GM12878 (cell line): ENCODE measurements at regions not wholly inside any gene's neighbourhood (a gene's known extent, or its start where the extent isn't known, plus 50 kb on each side); places are given as distances from the start of the nearest gene placed in this dataset.

Source experiments
- ATAC-seq: fragments of 200-7000 bp; cut with Tn5 transposase; 3 replicates; pipeline ENCODE4 v1.9.1; 2020; ENCODE audit warnings: mild to moderate bottlenecking, moderate library complexity
- BruUV-seq: library from RNA; stranded (reverse); fragments of 400-500 nt; replicated peaks from 2 replicates; lab custom pipeline; 2021; lab: Mats Ljungman, UMichigan
- CTCF ChIA-PET: fragments of 300-600 bp; sonication (Branson Sonifier 250); formaldehyde crosslinking; extraction: SDS; loops from one replicate; lab custom pipeline; 2021; ENCODE audit warnings: inconsistent platforms; lab: Yijun Ruan, JAX
- POLR2A ChIA-PET: fragments of 350-600 bp; formaldehyde crosslinking; extraction: SDS; loops from one replicate; lab custom pipeline; 2021; ENCODE audit warnings: inconsistent platforms; lab: Charles Lee
- RAD21 ChIA-PET: fragments of 300-600 bp; sonication (Branson Sonifier 250); formaldehyde crosslinking; loops from one replicate; lab custom pipeline; 2023; ENCODE audit warnings: antibody characterized with exemption; ENCODE audit not compliant: unreplicated experiment; lab: Charles Lee
- SMC1A ChIA-PET: fragments of 300-600 bp; sonication (Branson Sonifier 250); formaldehyde crosslinking; loops from one replicate; lab custom pipeline; 2023; ENCODE audit not compliant: unreplicated experiment, uncharacterized antibody; lab: Charles Lee
- DNase-seq: peaks from one replicate; pipeline ENCODE4 v3.0.0-alpha.2; 2011; ENCODE audit warnings: low read depth, low spot score
- FAIRE-seq: peaks from 3 replicates; lab custom pipeline; 2011; peaks lifted over from hg19 to GRCh38; lab: Jason Lieb, UNC
- H2AFZ ChIP-seq: 2 replicates; pipeline ENCODE4 v1.6.0; 2011; ENCODE audit warnings: low read depth, low read length, control low read depth; ENCODE audit not compliant: control insufficient read depth
- H3K27ac ChIP-seq: 2 replicates; pipeline ENCODE4 v1.5.1; 2011; ENCODE audit warnings: control low read depth; ENCODE audit not compliant: control insufficient read depth, insufficient read depth
- H3K27me3 ChIP-seq, 2 experiments: replicated peaks in 1 of 2; 2 replicates each; pipeline versions ENCODE4 v1.6.0 to v1.6.1; 2011; ENCODE audit warnings: low read length in 1 of 2; ENCODE audit not compliant: control insufficient read depth in 2 of 2, insufficient read depth in 2 of 2
- H3K36me3 ChIP-seq, 2 experiments: 2 replicates each; pipeline ENCODE4 v1.5.1; 2011; ENCODE audit warnings: low read length in 1 of 2; ENCODE audit not compliant: control insufficient read depth in 2 of 2, insufficient read depth in 2 of 2
- H3K4me1 ChIP-seq: 2 replicates; pipeline ENCODE4 v1.6.1; 2011; ENCODE audit warnings: mild to moderate bottlenecking, low read length, moderate library complexity, mixed read lengths; ENCODE audit not compliant: control insufficient read depth, insufficient read depth
- H3K4me2 ChIP-seq: 2 replicates; pipeline ENCODE4 v1.6.0; 2011; ENCODE audit warnings: control low read depth; ENCODE audit not compliant: control insufficient read depth, insufficient read depth
- H3K4me3 ChIP-seq: fragments of 200-600 bp; sonication (generic); 2 replicates; pipeline ENCODE4 v1.5.1; 2016
- H3K79me2 ChIP-seq: 2 replicates; pipeline ENCODE4 v1.6.0; 2011; ENCODE audit warnings: low read length; ENCODE audit not compliant: control insufficient read depth, insufficient read depth
- H3K9ac ChIP-seq: 2 replicates; pipeline ENCODE4 v1.8.0; 2011; ENCODE audit warnings: low read length, control low read depth, mixed read lengths; ENCODE audit not compliant: control insufficient read depth, insufficient read depth
- H3K9me3 ChIP-seq: replicated peaks from 3 replicates; pipeline ENCODE4 v1.5.1; 2011; ENCODE audit warnings: mild to moderate bottlenecking, low read length; ENCODE audit not compliant: control insufficient read depth, insufficient read depth
- H4K20me1 ChIP-seq: 2 replicates; pipeline ENCODE4 v1.6.0; 2011; ENCODE audit not compliant: control insufficient read depth, insufficient read depth
- BCL3 ChIP-seq: IDR thresholded peaks from 2 replicates; pipeline ENCODE4 v1.6.1; 2011; ENCODE audit warnings: borderline replicate concordance, low read depth, mild to moderate bottlenecking, moderate library complexity, low read length; ENCODE audit not compliant: insufficient read depth, poor library complexity, severe bottlenecking
- IKZF1 ChIP-seq: fragments of 450-650 bp; conservative IDR thresholded peaks from 2 replicates; pipeline ENCODE4 v1.6.1; 2017; ENCODE audit warnings: antibody characterized with exemption, mild to moderate bottlenecking
- JUND ChIP-seq: IDR thresholded peaks from 2 replicates; pipeline ENCODE4 v1.6.1; 2012; ENCODE audit warnings: low read depth, mild to moderate bottlenecking, low read length, improper control_type of control experiment, moderate library complexity
- KLF5 ChIP-seq: fragments of 450-650 bp; IDR thresholded peaks from 2 replicates; pipeline ENCODE4 v1.6.1; 2014; ENCODE audit warnings: mild to moderate bottlenecking; ENCODE audit not compliant: partially characterized antibody
- MEF2A ChIP-seq: IDR thresholded peaks from 2 replicates; pipeline ENCODE4 v1.6.1; 2011; ENCODE audit warnings: low read depth, mild to moderate bottlenecking, low read length, moderate library complexity; ENCODE audit not compliant: insufficient read depth
- STAT1 ChIP-seq: fragments of 450-650 bp; conservative IDR thresholded peaks from 2 replicates; pipeline ENCODE4 v1.6.1; 2014; ENCODE audit warnings: antibody characterized with exemption, mild to moderate bottlenecking
- STAT3 ChIP-seq: IDR thresholded peaks from 2 replicates; pipeline ENCODE4 v1.6.1; 2011; ENCODE audit warnings: low read depth, low read length, improper control_type of control experiment
- ZNF622 ChIP-seq: fragments of 450-650 bp; IDR thresholded peaks from 2 replicates; pipeline ENCODE4 v1.6.1; 2017; ENCODE audit warnings: mild to moderate bottlenecking, inconsistent platforms
- WGBS: methylation state at CpG from one replicate; pipeline ENCODE4 v1.1.6; 2016; ENCODE audit warnings: low lambda C conversion rate; ENCODE audit not compliant: insufficient replicate concordance, insufficient coverage; ENCODE audit errors: missing lambda C conversion rate; 5-methylcytosine and 5-hydroxymethylcytosine counted together
- in situ Hi-C: fragments of 300-500 bp; cut with MboI; formaldehyde crosslinking; loops from 9 replicates; pipeline ENCODE4 v1.14.3; 2018; ENCODE audit warnings: mixed read lengths
- intact Hi-C: fragments of 100-400 bp; cut with micrococcal nuclease; formaldehyde crosslinking; loops from one replicate; pipeline ENCODE4 v1.14.2; 2022; ENCODE audit not compliant: unreplicated experiment
- TF ChIP-seq, protein P1 (sequence below): fragments of 450-650 bp; formaldehyde crosslinking; IDR thresholded peaks from 2 replicates; pipeline ENCODE4 v1.5.0; 2022; ENCODE audit warnings: mild to moderate bottlenecking, missing genetic modification characterization

DNA sequence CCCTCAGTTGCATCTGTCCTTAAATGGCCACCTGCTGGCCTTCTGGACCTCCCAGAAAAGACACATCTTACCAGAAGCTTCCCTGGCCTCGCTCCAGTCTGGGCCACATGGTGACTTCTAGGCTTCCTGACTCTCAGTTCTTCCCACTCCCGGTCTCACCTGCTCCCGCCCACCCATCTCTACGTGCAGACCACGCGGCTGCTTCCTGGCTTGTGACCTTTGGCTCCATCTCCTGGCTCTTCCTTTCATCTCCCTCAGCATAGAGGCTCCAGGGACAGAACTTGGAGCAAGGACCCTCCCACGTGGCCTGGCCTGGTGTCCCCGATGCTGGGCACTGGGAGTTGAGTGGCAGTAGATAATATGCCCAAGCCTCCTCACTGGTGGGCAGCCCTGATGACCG is 124.9 kb upstream of the IRF2BP2 start:
- peaks cover 30% of the 10 kb centered on the region for H3K4me1 ChIP-seq
- H2AFZ ChIP-seq: no peak overlapping the region
- no peak overlapping the region for H3K27ac ChIP-seq
- H3K9me3 ChIP-seq: no peaks in the 10 kb centered on the region
- no peaks in the 10 kb centered on the region for H3K27me3 ChIP-seq
- no peak overlapping the region for H3K4me3 ChIP-seq
- POLR2A ChIA-PET: interaction anchor here (1.1 to 1.3 kb wide), 2 partner anchors 10 to 32 kb away, joined by 3 read pairs; no protein-coding TSS in a partner anchor
- SMC1A ChIA-PET: interaction anchor here (1.1 to 1.5 kb wide), 5 partner anchors 10 to 239 kb away, joined by 3 to 7 read pairs (median 4); no protein-coding TSS in a partner anchor
- no peaks in the 10 kb centered on the region for H4K20me1 ChIP-seq
- DNase-seq: no peak
- in situ Hi-C loops (loop anchor here (5.0 to 25.0 kb wide), 3 partner anchors 102 to 350 kb away; no protein-coding TSS in a partner anchor), intact Hi-C loops (loop anchor here (5.0 kb wide), 1 partner anchor 142 kb away; no protein-coding TSS in a partner anchor)
- 94% methylated on average over 9 of the region's 9 CpGs for WGBS
- CTCF ChIA-PET: interaction anchor here (1.4 kb wide), 1 partner anchor 349 kb away, joined by 3 read pairs; no protein-coding TSS in a partner anchor
- no peak for TF ChIP-seq STAT1
- no peak overlapping the region for H3K4me2 ChIP-seq
- BruUV-seq: no TSS peak
- no peaks in the 10 kb centered on the region for H3K36me3 ChIP-seq
- no peak overlapping the region for H3K9ac ChIP-seq
- no peak for FAIRE-seq
- RAD21 ChIA-PET: interaction anchor here (1.1 to 1.4 kb wide), 2 partner anchors 37 to 124 kb away, joined by 4 read pairs; no protein-coding TSS in a partner anchor
- no peaks in the 10 kb centered on the region for H3K79me2 ChIP-seq
- no peak for ATAC-seq

DNA sequence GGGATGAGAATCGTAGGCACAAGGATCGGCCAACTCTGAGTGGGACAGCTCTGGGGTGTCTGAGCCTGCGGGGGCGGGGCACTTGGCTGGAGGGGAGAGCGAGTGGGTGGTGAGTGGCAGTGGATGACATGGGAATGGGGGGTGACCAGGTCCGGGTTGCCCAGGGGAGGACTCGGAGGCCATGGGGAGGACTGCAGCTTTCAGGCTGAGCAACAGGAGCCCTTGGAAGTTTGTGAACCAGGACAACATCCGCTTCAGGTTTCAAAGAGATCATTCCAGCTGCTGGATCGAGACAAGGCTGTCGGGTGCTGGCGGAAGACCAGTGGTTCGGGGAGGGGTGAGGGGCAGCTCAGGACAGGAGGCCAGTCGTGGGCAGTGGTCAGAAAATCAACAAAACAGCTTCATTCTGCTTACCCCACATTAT is 124.4 kb upstream of the IRF2BP2 start:
- ChIA-PET CTCF (no interaction called here), SMC1A (no interaction called here), RAD21 (interaction anchor here (1.1 to 1.4 kb wide), 2 partner anchors 37 to 123 kb away, joined by 4 read pairs; no protein-coding TSS in a partner anchor), POLR2A (interaction anchor here (1.1 to 1.3 kb wide), 2 partner anchors 10 to 31 kb away, joined by 3 read pairs; no protein-coding TSS in a partner anchor)
- WGBS: 79% methylated on average over 8 of the region's 13 CpGs
- Histone ChIP-seq H3K9ac (no peak overlapping the region), H3K36me3 (no peaks in the 10 kb centered on the region), H3K4me2 (no peak overlapping the region), H3K27ac (no peak overlapping the region), H3K9me3 (no peaks in the 10 kb centered on the region), H3K27me3 (no peaks in the 10 kb centered on the region), H2AFZ (no peak overlapping the region), H3K79me2 (no peaks in the 10 kb centered on the region), H4K20me1 (no peaks in the 10 kb centered on the region), H3K4me3 (no peak overlapping the region), H3K4me1 (peaks cover 34% of the 10 kb centered on the region)
- ATAC-seq: no peak
- in situ Hi-C loops: loop anchor here (5.0 to 25.0 kb wide), 3 partner anchors 103 to 350 kb away; no protein-coding TSS in a partner anchor
- intact Hi-C loops: loop anchor here (5.0 kb wide), 1 partner anchor 143 kb away; no protein-coding TSS in a partner anchor
- BruUV-seq: no TSS peak
- no peak for DNase-seq
- no peak for FAIRE-seq
- no peak for TF ChIP-seq STAT3
- no peak for TF ChIP-seq KLF5
- TF ChIP-seq BCL3: no peak
- TF ChIP-seq JUND: no peak
- TF ChIP-seq IKZF1: no peak
- TF ChIP-seq ZNF622: no peak
- TF ChIP-seq MEF2A: no peak
- TF ChIP-seq, protein P1, sequence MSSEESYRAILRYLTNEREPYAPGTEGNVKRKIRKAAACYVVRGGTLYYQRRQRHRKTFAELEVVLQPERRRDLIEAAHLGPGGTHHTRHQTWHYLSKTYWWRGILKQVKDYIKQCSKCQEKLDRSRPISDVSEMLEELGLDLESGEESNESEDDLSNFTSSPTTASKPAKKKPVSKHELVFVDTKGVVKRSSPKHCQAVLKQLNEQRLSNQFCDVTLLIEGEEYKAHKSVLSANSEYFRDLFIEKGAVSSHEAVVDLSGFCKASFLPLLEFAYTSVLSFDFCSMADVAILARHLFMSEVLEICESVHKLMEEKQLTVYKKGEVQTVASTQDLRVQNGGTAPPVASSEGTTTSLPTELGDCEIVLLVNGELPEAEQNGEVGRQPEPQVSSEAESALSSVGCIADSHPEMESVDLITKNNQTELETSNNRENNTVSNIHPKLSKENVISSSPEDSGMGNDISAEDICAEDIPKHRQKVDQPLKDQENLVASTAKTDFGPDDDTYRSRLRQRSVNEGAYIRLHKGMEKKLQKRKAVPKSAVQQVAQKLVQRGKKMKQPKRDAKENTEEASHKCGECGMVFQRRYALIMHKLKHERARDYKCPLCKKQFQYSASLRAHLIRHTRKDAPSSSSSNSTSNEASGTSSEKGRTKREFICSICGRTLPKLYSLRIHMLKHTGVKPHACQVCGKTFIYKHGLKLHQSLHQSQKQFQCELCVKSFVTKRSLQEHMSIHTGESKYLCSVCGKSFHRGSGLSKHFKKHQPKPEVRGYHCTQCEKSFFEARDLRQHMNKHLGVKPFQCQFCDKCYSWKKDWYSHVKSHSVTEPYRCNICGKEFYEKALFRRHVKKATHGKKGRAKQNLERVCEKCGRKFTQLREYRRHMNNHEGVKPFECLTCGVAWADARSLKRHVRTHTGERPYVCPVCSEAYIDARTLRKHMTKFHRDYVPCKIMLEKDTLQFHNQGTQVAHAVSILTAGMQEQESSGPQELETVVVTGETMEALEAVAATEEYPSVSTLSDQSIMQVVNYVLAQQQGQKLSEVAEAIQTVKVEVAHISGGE: no peak
